ENCODE measurements at regions not wholly inside any gene's neighbourhood (a gene's known extent, or its start where the extent isn't known, plus 50 kb on each side); places are given as distances from the start of the nearest gene placed in this dataset.

DNA sequence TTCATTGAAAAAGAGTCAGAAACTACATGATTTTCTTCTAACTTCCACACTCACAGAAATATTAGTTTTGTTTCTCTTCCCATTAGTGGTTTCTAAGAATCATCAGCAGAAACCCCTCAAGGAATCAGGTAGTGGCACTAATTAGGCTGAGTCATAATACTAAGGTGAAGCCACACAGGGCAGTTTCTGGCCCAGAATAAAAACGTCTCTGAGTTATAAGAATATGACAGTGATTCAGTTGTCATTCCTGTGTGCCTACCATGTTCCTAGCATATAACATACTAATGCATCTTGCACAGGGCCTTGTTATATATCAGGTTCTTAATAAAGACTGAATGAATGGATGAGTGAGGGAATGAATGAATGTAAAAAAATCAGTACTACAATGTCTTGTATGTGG is 206.0 kb upstream of the PLEKHG7 start:
- no peak for DNase-seq (ENCODE audit: low read depth, low spot score)

DNA sequence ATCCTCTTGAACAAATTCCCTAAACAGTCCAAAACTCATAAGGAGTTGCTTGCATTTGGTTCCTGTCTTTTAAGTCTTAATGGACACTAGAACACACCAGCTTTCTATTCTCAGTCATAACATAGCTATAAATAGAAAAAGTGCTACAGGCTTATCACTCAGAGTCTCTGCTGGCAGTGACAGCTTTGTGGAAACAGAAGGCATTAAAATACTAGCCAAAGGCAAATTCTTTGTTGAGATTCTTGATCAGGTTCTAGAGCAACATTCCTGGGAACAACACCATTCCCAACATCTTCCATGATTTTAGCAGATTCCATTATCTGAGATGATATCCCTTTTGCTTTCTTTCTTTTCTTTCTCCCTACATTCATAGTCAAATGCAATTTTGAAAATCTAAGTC is 207.7 kb upstream of the PLEKHG7 start:
- DNase-seq (ENCODE audit: low read depth, low spot score): no peak

DNA sequence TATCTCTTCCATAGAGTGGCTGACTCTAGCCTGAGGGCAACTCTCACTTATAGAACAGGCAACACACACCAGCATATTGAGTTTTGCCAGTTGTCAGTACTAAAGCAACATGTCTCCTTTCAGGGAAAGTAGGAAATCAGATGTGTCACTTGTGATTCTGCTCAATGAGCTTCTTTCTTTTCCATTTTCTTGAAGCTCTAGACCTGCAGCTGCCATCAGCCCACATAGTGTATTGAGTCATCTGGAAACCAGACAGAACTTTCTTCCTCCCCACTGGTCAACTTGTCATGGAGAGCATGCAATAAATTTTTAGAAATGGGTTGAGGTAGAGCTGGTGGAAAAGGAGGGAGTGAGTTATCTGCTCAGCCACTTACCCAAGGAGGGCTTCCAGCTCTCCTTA is 209.0 kb upstream of the PLEKHG7 start:
- DNase-seq (ENCODE audit: low read depth, low spot score): no peak

DNA sequence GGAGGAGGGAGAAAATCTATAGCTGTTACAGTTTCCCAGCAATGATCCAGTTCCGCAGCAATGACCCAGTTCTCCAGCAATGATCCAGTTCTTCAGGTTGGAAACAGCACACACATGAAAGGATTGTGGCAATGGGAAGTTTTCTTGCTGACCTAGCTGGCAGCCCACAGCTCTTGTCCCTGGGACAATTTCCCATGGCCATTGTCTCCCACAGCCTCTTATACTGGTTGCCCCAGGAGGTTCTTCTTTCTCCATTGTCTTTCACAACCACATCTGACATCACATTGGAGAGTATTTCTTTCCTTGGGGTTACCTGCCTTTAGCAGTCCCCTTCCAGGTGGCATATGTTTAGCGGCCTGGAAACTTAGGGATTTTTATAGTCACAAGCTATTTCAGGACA is 209.8 kb upstream of the PLEKHG7 start:
- DNase-seq (ENCODE audit: low read depth, low spot score): peak; percentile 10

DNA sequence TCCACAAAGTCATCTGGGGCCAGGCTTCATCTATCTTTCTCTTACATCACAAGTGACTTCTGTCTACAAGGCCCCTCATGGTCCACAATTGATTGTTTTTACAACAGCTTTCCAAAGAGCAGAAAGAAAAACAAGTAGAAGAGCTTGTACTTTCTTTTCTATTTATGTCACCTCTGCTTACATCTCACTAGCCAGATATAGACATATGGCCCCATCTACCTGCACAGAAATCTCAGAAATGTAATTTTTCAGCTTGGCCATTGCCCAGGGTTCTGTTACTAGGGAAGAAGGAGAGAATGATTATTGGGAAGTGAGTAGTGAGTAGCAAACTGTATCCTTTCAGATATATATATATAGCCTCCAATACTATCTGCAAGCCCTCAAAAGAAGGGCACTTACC is 210.5 kb upstream of the PLEKHG7 start:
- no peak for DNase-seq (ENCODE audit: low read depth, low spot score)

DNA sequence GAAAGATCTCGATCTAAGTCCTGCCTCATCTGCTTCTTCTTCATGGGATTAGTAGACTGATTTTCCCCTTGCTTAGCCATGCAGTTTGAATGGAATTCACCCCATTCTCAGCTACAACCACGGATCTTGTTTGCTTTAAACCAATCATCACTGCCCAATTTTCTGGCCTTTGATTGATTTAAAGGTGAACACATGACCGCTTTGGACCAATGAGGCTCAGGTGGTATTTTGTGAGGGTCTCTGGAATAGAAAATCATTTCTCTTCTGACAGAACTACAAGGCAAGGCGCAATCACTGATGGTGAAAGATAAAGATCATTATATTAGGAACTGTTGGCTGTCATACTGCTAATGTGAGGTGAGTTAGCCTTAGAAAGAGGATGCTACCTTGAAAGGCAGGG is 213.0 kb upstream of the PLEKHG7 start:
- DNase-seq (ENCODE audit: low read depth, low spot score): no peak

DNA sequence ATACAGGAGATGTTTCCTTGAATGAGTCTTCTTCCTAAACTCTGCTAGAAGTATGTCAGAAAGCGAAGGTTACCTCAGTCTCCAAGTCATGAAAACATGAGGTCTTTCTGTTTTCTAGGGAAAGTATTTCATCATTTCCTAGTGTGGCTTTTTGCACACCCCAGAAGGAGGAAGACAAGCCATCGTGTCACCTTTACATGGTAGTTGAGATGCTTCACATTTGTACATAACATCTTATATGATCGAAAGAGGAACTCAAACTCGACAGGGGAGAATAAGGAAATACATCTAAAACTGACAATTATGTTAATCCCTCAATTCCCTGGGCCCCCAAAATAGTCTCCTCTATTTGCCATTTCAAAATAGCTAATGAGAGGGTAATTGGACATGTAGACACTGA is 214.1 kb upstream of the PLEKHG7 start:
- no peak for DNase-seq (ENCODE audit: low read depth, low spot score)

DNA sequence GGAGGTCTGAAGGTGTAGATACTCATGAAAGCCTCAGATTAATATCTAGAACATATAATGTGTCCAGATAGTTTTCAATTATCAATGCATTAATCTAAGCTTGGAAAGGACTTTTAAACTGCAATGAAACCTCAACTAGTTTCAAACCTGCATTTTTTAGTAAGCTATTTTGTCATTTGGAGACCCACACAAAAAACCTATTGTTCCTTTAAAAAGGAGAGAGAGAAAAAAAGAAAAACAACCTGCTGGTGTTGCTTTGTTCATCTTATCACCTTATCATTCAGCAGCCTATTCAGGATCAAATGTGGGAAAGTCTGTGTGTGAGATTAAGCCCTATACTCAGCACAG is 215.7 kb upstream of the PLEKHG7 start:
- DNase-seq (ENCODE audit: low read depth, low spot score): no peak

DNA sequence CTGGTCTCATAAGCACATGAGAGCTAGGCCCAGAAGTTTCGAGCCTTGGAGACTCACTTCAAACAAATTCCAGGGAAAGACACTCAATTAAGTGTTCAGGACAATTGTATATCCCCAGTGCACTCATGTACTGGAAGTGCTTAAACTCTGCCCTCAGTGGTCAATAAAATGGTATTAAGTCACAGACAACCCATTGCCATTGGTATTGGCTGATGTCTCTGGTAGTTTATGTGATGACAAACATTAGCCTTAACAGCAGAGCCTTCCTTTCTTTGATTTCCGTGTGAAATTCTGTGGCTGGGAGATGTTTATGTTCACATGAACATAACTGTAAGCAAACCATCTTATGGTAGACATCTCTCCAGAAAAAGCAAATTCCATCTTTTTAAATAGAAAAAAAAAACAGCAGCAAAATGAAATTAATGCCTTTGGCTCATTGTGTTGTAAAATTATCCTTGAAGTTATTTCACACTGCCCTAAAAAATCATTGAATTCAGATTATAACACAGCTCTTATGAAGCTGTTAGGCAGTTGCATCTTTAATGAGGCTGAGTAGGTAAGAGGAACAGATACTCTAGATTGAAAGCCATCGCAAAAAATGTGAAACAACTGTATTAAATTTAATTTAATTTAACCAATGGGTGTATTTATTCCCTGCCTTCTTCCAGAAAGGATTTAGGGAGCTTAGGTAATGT is 216.2 kb upstream of the PLEKHG7 start:
- DNase-seq (ENCODE audit: low read depth, low spot score): no peak

DNA sequence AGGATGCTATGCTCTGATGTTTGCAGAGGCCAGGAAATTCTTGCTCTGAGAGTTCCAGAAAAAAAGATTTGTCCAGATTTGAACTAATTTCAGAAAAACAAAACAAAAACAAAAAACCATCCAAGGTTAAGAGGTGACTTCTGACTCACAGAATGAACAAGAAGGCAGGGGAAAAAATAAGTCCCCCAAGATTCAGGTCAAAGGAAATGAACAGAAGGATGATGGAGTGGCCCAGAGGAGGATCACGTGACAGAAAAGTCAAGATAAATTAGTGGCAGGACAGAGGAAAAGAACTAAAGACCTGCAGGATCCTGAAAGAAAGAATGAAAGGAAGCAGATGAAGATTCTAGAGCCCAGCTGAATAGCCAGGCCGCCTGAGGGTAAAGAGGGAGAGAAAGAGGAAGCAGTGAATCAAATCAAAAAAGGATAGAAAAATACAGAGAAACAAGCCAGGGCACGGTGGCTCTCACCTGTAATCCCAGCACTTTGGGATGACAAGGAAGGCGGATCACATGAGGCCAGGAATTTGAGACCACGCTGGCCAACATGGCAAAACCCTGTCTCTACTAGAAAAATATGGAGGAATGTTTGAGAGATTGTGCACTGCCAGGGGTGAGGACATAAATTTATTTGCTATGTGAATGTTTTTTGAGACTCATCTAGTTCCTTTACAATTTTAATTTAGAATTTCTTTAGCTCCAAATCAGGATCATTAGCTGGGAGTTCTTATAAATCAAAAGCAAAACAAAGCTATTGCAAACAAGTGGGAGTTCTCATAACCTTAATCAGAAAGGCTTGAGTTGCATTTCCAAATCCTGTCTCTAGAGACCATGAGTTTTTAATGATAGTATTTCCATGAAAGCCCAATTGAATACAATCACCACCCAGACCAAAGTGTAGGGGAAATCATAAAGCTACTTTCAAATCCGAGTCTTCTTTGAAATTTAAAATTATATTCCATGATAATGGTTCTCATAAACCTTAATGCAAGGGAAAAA is 217.1 kb upstream of the PLEKHG7 start:
- DNase-seq (ENCODE audit: low read depth, low spot score): no peak

DNA sequence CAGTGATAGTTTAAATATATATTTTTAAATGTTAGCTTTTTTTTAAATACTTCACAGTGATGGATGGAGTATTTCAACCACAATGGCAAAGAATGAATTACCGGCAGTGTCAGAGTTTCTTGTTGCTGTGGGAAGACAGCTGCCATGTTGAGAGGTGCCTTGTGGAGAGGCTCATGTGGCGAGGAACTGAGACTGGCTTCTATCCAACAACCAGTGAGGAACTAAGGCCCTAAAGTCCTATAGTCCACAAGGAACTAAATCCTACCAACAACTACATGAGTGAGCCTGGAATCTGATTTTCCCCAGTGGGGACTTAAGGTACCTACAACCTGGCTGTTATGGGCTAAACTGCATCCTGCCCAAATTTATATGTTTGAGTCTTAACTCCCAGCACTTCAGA is 220.2 kb upstream of the PLEKHG7 start:
- no peak for DNase-seq (ENCODE audit: low read depth, low spot score)

DNA sequence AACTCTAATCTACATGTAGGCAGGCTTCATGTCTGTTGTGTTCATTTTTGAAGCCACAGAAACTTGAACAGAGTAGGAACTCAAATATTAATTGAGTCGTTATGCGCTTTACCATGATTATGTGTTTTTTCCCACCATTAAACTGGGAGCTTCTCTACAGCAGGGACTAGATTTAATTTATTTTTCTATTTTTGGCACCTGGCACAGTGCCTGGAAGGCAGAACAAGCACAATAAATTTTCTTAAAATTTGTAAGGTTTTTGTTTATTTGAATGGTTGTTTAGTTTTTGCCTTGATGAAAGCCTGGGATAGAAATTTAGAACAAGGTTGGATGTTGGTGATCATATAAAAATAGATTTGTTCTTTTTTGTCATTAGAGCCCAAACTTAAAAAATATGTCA is 221.7 kb upstream of the PLEKHG7 start:
- DNase-seq (ENCODE audit: low read depth, low spot score): no peak

DNA sequence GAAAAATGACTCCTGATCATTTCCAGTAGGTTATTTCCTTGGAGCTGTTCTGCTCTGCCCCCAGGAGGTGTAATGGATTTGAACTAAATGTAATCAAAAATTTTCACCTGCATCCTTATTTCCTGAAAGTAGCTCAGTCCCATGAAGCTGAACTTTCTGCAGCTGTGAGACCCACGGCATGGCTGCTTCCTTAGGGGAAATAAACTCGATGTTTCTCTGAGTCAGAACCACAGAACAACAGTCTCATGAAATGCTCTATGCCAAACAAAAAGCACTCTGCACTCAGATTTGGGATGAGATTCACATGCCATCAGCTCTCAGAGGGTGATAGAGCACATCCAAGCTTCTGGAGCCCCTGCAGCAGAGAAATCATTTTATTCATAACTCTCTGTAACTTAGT is 224.1 kb upstream of the PLEKHG7 start:
- no peak for DNase-seq (ENCODE audit: low read depth, low spot score)

DNA sequence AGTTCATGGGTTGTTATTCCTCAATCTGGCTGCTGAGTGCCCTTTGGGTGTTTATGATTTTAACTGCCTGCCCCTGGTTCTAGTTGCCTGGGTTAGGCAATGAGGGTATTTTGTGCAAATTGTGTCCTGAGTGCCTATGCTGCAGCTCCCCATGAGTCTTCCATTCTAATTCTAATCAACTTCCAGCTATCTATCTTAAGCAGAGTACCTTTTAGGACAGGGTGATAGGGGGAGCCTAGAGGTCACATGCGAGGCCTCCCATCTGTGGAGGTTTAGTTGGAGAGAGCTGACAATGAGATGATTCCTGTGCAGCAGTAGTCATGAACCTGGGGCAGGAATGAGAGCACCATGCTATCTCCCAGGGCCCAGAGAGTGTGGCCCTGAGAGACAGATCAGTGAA is 225.9 kb upstream of the PLEKHG7 start:
- DNase-seq (ENCODE audit: low read depth, low spot score): no peak

DNA sequence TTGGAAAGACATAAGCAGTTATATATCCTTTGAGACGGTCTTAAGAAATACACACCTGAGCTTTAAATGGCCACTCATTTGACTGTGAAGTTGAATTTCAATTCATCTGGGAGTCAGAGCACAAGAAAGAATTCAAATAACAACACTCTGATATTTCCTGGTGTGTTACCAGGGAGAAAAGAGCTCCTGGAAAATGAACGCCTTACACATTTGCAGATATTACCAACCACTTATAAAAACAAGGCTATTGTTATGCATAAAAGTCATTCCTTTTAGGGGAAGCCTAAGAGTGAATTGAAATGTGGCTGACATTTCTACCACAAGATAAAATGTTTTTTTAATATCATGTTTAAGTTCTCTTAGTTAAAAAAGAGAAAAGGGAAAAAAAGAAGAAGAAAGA is 229.2 kb upstream of the PLEKHG7 start:
- no peak for DNase-seq (ENCODE audit: low read depth, low spot score)

DNA sequence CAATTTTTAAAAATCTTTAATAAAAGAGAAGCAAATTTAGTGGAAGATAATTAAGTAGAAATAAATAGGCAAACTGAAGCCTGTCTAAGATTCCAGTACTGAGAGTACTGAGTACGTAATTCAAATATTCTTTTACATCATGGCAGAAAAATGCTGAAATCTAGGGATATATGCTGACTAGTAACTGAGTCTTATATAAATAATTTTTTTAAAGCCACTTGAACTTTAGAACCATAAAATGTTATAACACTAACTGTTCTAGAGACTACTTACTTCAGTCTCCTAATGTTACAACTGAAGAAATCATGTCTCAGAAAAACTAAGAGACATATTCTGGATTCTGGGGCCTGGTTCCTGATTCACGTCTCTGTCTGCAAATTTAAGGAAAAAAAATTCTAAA is 230.6 kb upstream of the PLEKHG7 start:
- DNase-seq (ENCODE audit: low read depth, low spot score): no peak

DNA sequence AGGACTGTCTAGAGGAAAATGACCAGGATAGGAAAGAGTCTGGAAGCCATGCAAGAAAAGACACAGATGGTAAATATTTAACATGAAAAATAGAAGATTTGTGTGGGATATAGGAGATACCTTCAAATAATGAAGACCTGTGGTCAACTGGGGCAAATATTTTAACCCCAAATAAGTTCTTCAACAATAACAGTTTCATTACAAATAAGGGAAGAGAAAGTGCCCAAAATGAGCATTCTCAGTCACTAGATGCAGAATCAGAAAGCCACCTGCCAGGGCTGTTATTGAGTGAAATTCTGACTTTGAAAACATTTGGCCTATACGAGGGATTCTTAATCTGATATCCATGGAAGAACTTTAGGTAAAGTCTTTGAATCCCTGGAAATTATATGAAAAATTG is 231.2 kb upstream of the PLEKHG7 start:
- no peak for DNase-seq (ENCODE audit: low read depth, low spot score)

DNA sequence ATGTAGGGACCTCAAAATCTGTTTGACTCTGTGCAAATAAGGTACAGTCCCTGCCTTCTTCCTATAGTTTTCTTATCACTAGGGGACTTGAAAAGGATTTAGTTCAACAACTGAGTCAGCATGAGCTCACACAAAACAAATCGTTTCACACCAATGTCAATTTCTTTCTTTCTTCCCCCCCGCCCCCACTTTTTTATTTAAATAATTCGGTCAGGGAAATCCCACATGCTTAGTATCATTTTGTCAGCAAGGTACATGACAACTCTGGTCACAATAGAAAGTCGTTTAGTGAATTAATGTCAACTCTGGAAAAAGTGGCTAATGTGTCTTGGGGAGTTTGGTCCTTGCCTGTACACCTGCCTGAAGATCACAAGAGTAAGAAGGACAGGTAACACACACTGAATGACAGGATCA is 232.2 kb upstream of the PLEKHG7 start:
- no peak for DNase-seq (ENCODE audit: low read depth, low spot score)

DNA sequence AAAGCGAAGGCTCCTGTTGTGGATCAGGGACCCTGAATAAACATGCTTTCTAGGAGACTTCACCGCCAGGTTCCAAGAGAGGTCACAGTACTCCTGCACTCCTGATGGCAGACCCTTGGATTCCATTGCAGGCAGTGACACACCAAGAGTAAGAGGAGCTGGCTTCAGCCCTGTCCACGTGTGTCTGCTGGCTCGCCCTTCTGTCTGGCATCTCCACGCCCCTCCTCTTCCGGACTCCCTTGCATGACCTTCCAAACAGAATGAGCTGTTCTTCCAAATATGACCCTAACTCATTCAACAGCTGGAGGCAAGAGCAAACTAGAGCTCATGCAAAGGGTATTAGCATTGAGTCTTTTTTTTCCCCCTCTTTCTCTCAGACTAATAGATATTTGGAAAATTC is 233.0 kb upstream of the PLEKHG7 start:
- no peak for DNase-seq (ENCODE audit: low read depth, low spot score)

DNA sequence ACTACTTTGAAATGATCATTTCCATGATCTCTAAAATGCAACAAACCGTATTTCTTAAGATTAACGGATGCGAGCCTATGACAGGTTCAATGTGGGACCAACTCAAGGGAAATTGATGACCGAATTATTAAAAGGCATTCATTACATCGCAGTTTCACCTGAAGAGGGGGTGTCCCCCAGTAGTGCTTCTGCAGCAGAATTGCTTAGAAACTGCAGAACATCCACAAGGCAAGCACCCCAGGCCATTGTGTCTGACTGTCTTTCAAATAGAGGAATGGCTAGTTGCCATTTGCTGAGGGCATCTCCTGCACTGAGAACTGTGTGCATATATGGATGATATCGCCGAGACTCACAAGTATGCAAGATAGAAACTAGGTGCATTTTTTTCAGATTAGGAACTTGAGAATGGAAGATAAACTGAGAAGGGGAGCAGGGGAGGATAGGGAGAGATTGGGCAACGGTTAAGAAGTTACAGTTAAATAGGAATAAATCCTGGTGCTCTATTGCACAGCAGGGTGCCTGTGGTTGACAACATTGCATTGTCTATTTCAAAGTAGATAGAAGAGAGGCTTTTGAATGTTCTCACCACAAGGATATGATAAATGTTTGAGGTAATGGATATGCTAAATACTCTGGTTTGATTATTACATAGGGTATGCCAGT is 234.3 kb upstream of the PLEKHG7 start:
- no peak for DNase-seq (ENCODE audit: low read depth, low spot score)

DNA sequence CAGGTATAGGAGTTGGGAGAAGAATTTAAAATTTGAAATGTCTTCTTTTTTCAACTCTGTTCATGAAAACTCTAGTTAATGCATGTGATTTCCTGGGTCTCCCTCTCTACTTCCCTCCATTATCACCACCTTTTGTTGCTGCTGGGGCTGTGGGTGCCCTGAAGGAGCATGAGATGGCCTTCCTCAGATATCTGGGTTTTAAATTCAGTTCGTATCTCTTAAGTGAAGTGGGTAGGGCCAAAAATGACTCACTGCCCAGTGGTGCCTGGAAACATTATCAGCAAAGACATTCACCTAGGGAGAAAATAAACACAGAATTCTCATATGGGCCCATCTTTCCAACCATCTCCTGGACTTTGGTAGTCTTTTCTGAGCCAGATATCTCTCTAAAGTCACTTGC is 234.9 kb upstream of the PLEKHG7 start:
- DNase-seq (ENCODE audit: low read depth, low spot score): no peak
